HL-60 (cell line): ENCODE measurements at regions not wholly inside any gene's neighbourhood (a gene's known extent, or its start where the extent isn't known, plus 50 kb on each side); places are given as distances from the start of the nearest gene placed in this dataset.

ENCODE experiments used
- DNase-seq, 2 experiments: peaks; one replicate each; pipeline ENCODE4 v3.0.0-alpha.2; 2010 to 2020; ENCODE audit warnings: low read depth in 1 of 2, low spot score in 1 of 2
- H3K27ac ChIP-seq: fragments of 250-450 bp; sonication (Bioruptor Pico); replicated peaks from 2 replicates; pipeline ENCODE4 v1.5.1; 2020; ENCODE audit warnings: mild to moderate bottlenecking, moderate library complexity
- H3K27me3 ChIP-seq: fragments of 250-450 bp; sonication (Bioruptor Pico); 2 replicates; pipeline ENCODE4 v1.5.1; 2021; ENCODE audit warnings: mild to moderate bottlenecking, moderate library complexity; ENCODE audit not compliant: insufficient read depth, poor library complexity, severe bottlenecking
- H3K4me3 ChIP-seq: replicated peaks from 2 replicates; pipeline ENCODE4 v1.5.1; 2011; ENCODE audit warnings: mild to moderate bottlenecking, control low read depth, low read length; ENCODE audit not compliant: insufficient read depth
- CTCF ChIP-seq: IDR thresholded peaks from one replicate; pipeline ENCODE4 v1.5.1; 2011; ENCODE audit warnings: low read length, control low read depth, inconsistent platforms; ENCODE audit not compliant: insufficient read depth
- GABPA ChIP-seq: IDR thresholded peaks from 2 replicates; pipeline ENCODE4 v1.6.1; 2012; ENCODE audit warnings: low read depth
- POLR2AphosphoS5 ChIP-seq: IDR thresholded peaks from 2 replicates; pipeline ENCODE4 v1.6.1; 2012; ENCODE audit warnings: low read depth
- REST ChIP-seq: IDR thresholded peaks from 2 replicates; pipeline ENCODE4 v1.6.1; 2012; ENCODE audit warnings: low read depth; ENCODE audit not compliant: insufficient replicate concordance
- SPI1 ChIP-seq: IDR thresholded peaks from 2 replicates; pipeline ENCODE4 v1.6.1; 2012; ENCODE audit warnings: low read depth, mild to moderate bottlenecking, borderline replicate concordance

GRCh38 chr15:46555547-46555946 lies 920.7 kb downstream of the SQOR start:
- DNase-seq, result no peak
- TF ChIP-seq REST (no peak), CTCF (no peak), POLR2AphosphoS5 (no peak), SPI1 (no peak), GABPA (no peak)
- no peak overlapping the region for H3K27ac ChIP-seq
- no peaks in the 10 kb centered on the region for H3K27me3 ChIP-seq
- no peak overlapping the region for H3K4me3 ChIP-seq

GRCh38 chr15:46556010-46556409 lies 921.2 kb downstream of the SQOR start:
- H3K27me3 ChIP-seq, result no peaks in the 10 kb centered on the region
- TF ChIP-seq REST (no peak), POLR2AphosphoS5 (no peak), CTCF (no peak), SPI1 (no peak), GABPA (no peak)
- no peak for DNase-seq
- no peak overlapping the region for H3K27ac ChIP-seq
- H3K4me3 ChIP-seq, result no peak overlapping the region

- no peak overlapping the region for H3K4me3 ChIP-seq
- no peak for DNase-seq
- TF ChIP-seq REST (no peak), POLR2AphosphoS5 (no peak)
- H3K27me3 ChIP-seq, result no peaks in the 10 kb centered on the region
- no peak overlapping the region for H3K27ac ChIP-seq
Measured at GRCh38 chr15:46556559-46557379, 921.9 kb downstream of the SQOR start.
